ENCODE measurements at regions not wholly inside any gene's neighbourhood (a gene's known extent, or its start where the extent isn't known, plus 50 kb on each side); places are given as distances from the start of the nearest gene placed in this dataset.

GRCh38 chr16:51986301-51986700 lies 560.6 kb downstream of the TOX3 start:
- TF ChIP-seq TOX (CRISPR knock-in tag; IDR thresholded peaks at IDR 0.05; ENCODE audit: borderline replicate concordance) (no peak), ZNF70 (CRISPR knock-in tag; IDR thresholded peaks at IDR 0.05) (no peak), ISL1 (CRISPR knock-in tag; IDR thresholded peaks at IDR 0.05) (no peak), ZFP30 (CRISPR knock-in tag; IDR thresholded peaks at IDR 0.05) (no peak), OSR1 (CRISPR knock-in tag; IDR thresholded peaks at IDR 0.05) (no peak), PPARA (CRISPR knock-in tag; IDR thresholded peaks at IDR 0.05; ENCODE audit: borderline replicate concordance) (no peak)

GRCh38 chr16:51985126-51985525 lies 561.8 kb downstream of the TOX3 start:
- ATAC-seq = no peak

More at GRCh38 chr16:51986301-51986700, 560.6 kb downstream of the TOX3 start:
- ATAC-seq = no peak

GRCh38 chr16:51984395-51984794 lies 562.5 kb downstream of the TOX3 start:
- TF ChIP-seq, protein P1, sequence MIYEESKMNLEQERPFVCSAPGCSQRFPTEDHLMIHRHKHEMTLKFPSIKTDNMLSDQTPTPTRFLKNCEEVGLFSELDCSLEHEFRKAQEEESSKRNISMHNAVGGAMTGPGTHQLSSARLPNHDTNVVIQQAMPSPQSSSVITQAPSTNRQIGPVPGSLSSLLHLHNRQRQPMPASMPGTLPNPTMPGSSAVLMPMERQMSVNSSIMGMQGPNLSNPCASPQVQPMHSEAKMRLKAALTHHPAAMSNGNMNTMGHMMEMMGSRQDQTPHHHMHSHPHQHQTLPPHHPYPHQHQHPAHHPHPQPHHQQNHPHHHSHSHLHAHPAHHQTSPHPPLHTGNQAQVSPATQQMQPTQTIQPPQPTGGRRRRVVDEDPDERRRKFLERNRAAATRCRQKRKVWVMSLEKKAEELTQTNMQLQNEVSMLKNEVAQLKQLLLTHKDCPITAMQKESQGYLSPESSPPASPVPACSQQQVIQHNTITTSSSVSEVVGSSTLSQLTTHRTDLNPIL (CRISPR knock-in tag; IDR thresholded peaks at IDR 0.05; ENCODE audit: low read depth) = no peak
- TF ChIP-seq OSR1 (CRISPR knock-in tag; IDR thresholded peaks at IDR 0.05) = no peak
- TF ChIP-seq ZC3H10 (CRISPR knock-in tag; IDR thresholded peaks at IDR 0.05) = no peak
- TF ChIP-seq RARB (CRISPR knock-in tag; IDR thresholded peaks at IDR 0.05) = no peak
- no peak for TF ChIP-seq CSRNP3 (CRISPR knock-in tag; IDR thresholded peaks at IDR 0.05)
- no peak for TF ChIP-seq ZFP3 (CRISPR knock-in tag; IDR thresholded peaks at IDR 0.05)
- TF ChIP-seq PATZ1 (CRISPR knock-in tag; IDR thresholded peaks at IDR 0.05; ENCODE audit: borderline replicate concordance) = no peak
- no peak for TF ChIP-seq GLIS3 (CRISPR knock-in tag; IDR thresholded peaks at IDR 0.05)
- TF ChIP-seq TCF4 (CRISPR knock-in tag; IDR thresholded peaks at IDR 0.05; ENCODE audit: borderline replicate concordance) = no peak
- TF ChIP-seq, protein P2, sequence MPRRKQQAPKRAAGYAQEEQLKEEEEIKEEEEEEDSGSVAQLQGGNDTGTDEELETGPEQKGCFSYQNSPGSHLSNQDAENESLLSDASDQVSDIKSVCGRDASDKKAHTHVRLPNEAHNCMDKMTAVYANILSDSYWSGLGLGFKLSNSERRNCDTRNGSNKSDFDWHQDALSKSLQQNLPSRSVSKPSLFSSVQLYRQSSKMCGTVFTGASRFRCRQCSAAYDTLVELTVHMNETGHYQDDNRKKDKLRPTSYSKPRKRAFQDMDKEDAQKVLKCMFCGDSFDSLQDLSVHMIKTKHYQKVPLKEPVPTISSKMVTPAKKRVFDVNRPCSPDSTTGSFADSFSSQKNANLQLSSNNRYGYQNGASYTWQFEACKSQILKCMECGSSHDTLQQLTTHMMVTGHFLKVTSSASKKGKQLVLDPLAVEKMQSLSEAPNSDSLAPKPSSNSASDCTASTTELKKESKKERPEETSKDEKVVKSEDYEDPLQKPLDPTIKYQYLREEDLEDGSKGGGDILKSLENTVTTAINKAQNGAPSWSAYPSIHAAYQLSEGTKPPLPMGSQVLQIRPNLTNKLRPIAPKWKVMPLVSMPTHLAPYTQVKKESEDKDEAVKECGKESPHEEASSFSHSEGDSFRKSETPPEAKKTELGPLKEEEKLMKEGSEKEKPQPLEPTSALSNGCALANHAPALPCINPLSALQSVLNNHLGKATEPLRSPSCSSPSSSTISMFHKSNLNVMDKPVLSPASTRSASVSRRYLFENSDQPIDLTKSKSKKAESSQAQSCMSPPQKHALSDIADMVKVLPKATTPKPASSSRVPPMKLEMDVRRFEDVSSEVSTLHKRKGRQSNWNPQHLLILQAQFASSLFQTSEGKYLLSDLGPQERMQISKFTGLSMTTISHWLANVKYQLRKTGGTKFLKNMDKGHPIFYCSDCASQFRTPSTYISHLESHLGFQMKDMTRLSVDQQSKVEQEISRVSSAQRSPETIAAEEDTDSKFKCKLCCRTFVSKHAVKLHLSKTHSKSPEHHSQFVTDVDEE (CRISPR knock-in tag; IDR thresholded peaks at IDR 0.05) = no peak
- TF ChIP-seq ZFP30 (CRISPR knock-in tag; IDR thresholded peaks at IDR 0.05) = no peak
- TF ChIP-seq ZNF8 (CRISPR knock-in tag; IDR thresholded peaks at IDR 0.05) = no peak
- no peak for TF ChIP-seq ARNTL (CRISPR knock-in tag; IDR thresholded peaks at IDR 0.05; ENCODE audit: borderline replicate concordance, low read depth)
- no peak for TF ChIP-seq BACH2 (CRISPR knock-in tag; IDR thresholded peaks at IDR 0.05; ENCODE audit: borderline replicate concordance)
- no peak for TF ChIP-seq SNAI2 (CRISPR knock-in tag; IDR thresholded peaks at IDR 0.05)
- ATAC-seq = no peak

More at GRCh38 chr16:51985126-51985525, 561.8 kb downstream of the TOX3 start:
- no peak for TF ChIP-seq GLIS3 (CRISPR knock-in tag; IDR thresholded peaks at IDR 0.05)
- TF ChIP-seq RARB (CRISPR knock-in tag; IDR thresholded peaks at IDR 0.05) = no peak
- no peak for TF ChIP-seq SNAI2 (CRISPR knock-in tag; IDR thresholded peaks at IDR 0.05)

DNA sequence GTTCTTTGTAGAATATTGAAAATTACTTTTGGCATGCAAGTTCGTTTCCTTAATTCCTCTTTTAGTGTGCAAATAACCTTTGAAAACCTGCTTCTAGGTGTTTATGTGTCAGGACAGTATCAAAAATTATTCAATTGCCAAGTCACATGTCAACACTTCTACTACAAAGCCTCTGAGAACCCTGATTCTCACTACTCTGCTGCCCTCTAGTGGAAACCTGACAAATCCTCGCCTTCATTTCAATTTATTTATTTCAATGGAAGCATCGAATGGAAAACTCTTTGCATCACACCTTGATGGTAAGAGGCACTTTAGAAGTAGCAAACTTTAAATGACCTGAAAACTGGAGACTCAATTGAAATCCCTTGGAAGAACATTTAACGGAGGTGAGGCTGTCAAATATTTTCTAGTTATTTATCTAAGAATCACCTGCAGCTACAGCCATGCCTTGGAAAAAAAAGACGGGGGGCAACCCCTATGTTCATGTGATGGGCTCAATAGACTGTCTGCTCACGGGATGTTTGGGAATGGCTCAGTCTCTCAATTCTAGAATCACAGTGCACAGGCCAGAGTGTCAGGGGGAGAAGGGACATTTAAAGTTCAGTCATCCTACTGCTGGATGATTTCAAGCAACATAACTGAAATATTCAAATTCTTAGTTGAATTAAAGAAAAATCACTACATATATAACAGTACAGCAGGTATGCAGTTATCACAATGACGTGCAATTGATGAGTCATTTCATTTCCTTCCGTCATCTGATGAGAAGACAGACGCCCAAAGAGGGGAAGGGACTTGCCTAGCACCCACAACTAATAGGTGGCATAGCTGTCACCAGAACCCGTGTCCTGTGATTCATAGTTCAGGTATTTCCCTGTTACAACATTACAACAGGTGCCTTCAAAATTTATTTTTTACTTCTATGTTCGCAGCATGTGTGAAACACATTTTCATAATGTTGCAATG lies 563.9 kb downstream of the TOX3 start:
- TF ChIP-seq TOX (CRISPR knock-in tag; IDR thresholded peaks at IDR 0.05; ENCODE audit: borderline replicate concordance) = no peak
- TF ChIP-seq ARNTL (CRISPR knock-in tag; IDR thresholded peaks at IDR 0.05; ENCODE audit: borderline replicate concordance, low read depth) = no peak
- no peak for TF ChIP-seq ZNF70 (CRISPR knock-in tag; IDR thresholded peaks at IDR 0.05)
- peak; percentile 44; the same call in 1 of the 3 replicates for ATAC-seq
